Stimulated activated CD4-positive, alpha-beta T cell treated with anti-CD3 and anti-CD28 coated beads, Interleukin-4, amount 100 ng/mL, for 4 hours (primary cell): ENCODE measurements at regions not wholly inside any gene's neighbourhood (a gene's known extent, or its start where the extent isn't known, plus 50 kb on each side); places are given as distances from the start of the nearest gene placed in this dataset.
"Not testable (repeated sequence)": the region's sequence is repeated elsewhere in the genome, so short reads cannot be mapped to it uniquely, and the experiment has no call there.

Experiments used
- DNase-seq, 2 experiments: peaks; one replicate each; pipeline ENCODE4 v3.0.0-alpha.2; 2020

DNA sequence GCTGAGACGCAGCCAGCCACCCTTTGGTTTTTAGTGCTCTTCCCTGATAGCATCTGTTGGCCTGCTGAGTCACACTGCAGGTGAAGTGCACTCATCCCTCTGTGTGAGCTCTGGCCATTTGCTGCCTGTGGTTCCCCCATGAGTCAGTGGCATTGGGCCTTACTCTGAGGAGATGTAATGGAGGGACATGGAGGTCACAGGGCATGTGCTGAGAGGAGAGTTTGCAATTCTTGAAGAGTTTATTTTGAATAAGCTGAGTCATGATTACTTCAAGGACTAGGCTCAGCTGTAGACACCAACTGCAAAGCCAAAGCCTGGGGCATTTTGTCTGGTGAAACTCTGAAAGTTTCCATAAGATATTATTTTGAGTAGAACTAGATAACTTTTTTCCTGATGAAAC lies 200.3 kb downstream of the BCL2L11 start:
- DNase-seq, result not testable (repeated sequence)

DNA sequence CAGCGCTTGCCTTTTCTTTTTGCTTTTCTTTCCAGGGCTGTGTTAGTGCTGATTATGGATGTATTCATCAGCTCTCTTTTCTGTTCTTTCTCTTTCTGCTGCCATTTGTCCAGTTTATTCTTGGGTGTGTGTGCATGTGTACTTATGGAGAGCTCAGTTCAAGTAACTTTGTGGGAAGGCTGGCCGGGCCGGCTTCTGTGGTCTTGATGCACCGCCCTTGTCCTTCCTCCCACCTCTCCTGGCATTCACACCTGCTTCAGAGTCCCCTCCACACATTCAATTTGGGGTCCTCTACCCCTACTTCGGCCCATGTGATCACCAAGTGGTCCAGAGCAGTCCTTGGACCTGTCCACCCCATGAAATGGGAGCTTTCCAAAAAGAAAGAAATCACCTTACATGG lies 202.7 kb downstream of the BCL2L11 start:
- DNase-seq, result not testable (repeated sequence)

GRCh38 chr2:111327726-111328125 lies 207.0 kb downstream of the BCL2L11 start:
- DNase-seq, result not testable (repeated sequence)

DNA sequence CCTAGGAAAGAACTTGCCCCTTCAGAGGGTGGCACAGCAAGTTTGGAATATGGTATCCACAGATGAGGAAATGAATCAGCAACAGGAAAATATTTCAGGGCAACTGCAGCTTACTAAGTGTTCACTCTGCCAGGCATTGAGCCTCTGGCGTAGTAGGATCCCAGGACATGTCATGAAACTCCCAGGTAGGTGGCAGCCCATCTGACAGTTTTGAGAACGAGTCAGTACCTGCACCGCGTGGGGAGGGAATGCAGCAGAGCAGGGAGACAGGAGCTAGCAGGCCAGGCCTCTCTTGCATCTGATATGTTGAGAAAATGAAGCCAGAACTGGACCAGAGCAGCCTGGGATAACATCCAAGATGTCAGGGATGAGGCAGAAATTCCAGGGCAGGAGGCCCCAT lies 208.6 kb downstream of the BCL2L11 start:
- not testable (repeated sequence) for DNase-seq

DNA sequence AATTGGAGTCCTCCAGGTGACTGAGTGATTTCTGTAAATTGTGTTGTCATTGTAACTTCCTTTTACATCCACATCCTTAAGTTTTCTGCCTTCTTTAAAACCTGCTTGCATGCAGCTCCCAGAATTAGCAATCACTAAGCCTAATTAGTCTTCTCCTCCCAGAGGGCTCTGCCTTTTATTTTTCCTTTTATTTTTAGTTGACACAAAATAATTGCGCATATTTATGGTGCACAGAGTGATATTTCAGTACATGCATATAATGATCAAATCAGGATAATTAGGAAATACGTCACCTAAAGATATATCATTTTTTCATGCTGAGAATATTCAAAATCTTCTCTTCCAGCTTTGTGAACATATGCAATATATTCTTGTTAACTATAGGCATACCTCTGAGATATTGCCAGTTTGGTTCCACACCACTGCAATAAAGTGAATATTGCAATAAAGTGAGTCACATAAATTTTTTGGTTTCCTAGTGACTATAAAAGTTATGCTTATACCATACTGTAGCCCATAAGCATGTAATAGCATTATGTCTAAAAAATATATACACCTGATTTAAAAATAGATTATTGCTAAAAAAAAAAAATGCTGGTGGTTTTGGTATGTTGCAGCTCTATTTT lies 210.5 kb downstream of the BCL2L11 start:
- DNase-seq, result not testable (repeated sequence)

- DNase-seq, result not testable (repeated sequence)
These were observed 214.7 kb downstream of the BCL2L11 start for GRCh38 chr2:111335220-111335907.

- not testable (repeated sequence) for DNase-seq
These were observed 217.8 kb downstream of the BCL2L11 start for GRCh38 chr2:111338474-111338873.

DNA sequence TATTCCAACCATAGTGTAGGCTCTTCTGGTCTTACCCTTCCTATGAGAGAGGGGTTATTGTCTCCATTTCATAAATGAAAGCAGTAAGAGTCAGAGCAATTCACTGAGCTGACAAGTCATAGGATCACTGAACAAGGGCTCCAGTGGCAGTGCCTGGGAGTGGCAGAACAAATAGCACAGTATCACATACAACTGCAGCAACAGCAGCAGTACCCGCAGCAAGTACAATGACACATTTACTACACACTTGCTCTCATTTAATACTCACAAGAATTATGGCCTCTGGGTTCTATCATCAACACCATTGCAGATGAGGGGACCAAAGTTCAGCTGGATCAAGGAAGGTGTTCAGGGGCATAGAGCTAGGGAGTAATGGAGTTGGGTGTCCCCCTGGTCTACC lies 218.8 kb downstream of the BCL2L11 start:
- not testable (repeated sequence) for DNase-seq

- DNase-seq, result not testable (repeated sequence)
These were observed 223.9 kb downstream of the BCL2L11 start for GRCh38 chr2:111344590-111344989.

DNA sequence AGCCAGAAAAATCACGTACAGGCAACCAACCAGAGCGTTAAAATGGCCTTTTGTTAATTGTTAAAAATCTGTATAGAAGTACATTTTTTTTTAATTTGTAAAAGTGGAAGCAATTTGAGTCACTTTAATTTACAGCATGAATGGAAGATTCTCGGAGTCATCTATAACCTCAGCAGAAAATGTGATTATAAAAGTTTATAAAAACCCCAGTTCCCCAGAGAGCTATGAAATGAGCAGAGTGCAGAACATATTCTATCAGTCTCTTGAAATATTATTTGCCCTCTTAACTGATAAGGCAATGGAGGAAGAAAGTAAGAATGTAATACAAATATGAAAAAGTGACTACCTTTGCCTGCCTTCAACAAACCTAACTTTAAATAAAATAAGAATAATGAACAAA lies 224.7 kb downstream of the BCL2L11 start:
- not testable (repeated sequence) for DNase-seq

GRCh38 chr2:111346018-111346930 lies 225.6 kb downstream of the BCL2L11 start:
- not testable (repeated sequence) for DNase-seq

DNA sequence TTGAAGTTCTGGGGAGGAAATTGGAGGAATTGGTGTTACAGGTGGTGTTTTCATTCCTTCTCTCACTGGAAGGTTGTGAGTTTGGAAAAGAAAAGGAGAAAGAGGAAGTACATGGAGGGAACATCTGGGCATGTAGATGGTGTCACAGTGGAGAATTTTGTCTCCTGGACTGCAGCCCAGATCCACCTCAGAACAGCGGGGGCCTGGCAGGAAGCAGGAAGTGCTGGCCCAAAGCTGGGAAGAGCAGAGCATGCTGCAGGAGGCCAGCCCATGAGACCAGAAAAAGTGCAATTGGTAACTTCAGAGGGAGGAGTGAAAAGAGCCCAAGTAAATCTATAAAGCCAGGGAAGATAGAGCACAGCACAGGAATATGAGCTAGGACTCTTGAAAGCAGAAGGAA lies 227.0 kb downstream of the BCL2L11 start:
- not testable (repeated sequence) for DNase-seq

DNA sequence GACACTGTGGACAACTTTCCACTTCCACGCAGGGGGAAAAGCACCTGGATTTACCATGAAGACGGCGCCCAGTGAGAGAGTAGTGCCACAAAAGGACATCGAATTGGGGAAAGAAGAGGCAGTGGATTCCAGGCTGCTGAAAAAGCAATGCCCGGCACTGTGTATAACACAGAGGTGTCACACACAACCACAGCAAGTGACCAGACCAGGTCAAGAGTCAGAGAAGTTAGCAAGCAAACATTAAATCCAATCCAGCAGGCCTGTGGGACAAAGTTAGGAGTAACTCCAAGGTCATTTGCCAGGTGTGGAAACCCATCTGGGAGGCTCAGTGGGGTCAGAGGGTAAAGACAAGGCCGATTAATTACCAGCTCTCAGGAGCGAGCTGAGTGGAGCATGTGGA lies 227.6 kb downstream of the BCL2L11 start:
- not testable (repeated sequence) for DNase-seq

DNA sequence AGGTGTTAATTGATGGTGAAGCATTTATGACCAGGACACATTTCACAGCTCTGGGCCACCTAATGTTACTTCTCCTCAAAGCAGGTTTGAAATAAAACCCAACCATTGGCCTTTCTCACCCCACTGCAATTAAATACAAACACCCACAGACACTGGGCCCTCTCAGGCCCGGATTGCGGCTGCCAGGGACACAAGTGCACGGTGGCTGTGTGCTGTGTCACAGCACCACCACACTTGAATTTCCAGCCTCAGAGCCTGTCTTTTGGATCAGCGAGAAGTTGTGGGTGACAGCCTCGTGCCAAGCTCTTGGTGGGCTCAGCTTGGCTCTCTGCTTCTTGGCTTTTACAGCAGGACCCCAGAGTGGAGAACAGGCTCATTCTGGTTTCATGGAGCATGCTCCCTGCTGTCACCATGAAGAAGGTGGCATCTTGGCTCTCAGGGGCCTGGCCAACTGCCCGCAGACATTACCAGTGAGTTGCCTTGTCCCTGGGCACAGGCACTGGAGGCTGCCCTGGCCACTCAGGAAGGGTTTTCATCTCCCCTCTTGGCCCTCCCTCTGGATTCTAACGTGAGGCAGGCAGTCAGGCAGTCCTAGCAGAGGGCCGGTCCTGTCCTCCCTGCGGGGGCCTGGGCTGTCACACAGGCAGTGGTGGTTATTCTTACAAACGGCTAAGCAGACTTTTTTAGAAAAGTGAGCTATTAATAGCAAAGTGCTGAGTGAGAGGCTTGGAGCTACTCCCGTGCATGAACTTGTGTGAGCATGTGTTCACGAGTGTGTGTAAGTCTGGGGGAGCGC lies 234.5 kb downstream of the BCL2L11 start:
- DNase-seq, result not testable (repeated sequence)

- not testable (repeated sequence) for DNase-seq
These were observed 235.3 kb downstream of the BCL2L11 start for GRCh38 chr2:111355823-111356511.

- not testable (repeated sequence) for DNase-seq
These were observed 235.9 kb downstream of the BCL2L11 start for GRCh38 chr2:111356512-111357031.

- not testable (repeated sequence) for DNase-seq
These were observed 245.4 kb downstream of the BCL2L11 start for GRCh38 chr2:111365986-111366640.

- DNase-seq, result not testable (repeated sequence)
These were observed 245.9 kb downstream of the BCL2L11 start for GRCh38 chr2:111366641-111367029.

DNA sequence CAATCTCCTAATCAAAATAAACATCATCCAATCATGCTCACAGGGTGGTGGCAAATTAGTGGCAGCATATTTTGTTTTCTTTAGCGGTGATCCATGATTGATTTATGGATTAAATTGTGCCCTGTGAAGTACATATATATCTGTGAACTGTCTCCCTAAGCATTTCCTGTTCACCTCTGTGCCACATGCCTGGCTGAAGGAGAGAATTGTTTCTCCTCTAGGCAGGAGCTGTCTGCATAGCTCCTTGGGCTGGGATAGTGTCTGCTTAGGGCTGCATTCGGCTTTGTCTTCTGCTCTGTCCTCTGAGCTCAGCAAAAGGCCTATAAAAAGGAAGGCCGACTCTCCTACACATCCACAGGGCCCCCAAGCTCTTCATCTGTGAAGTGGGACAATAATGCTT lies 246.4 kb downstream of the BCL2L11 start:
- DNase-seq, result not testable (repeated sequence)

- DNase-seq, result not testable (repeated sequence)
These were observed 247.2 kb downstream of the BCL2L11 start for GRCh38 chr2:111367871-111368270.

- DNase-seq, result not testable (repeated sequence)
These were observed 247.6 kb downstream of the BCL2L11 start for GRCh38 chr2:111368288-111368687.
